ENCODE measurements at regions not wholly inside any gene's neighbourhood (a gene's known extent, or its start where the extent isn't known, plus 50 kb on each side); places are given as distances from the start of the nearest gene placed in this dataset.
A peak's percentile ranks its signal among the peaks of the same experiment; 100 is the strongest.

DNA sequence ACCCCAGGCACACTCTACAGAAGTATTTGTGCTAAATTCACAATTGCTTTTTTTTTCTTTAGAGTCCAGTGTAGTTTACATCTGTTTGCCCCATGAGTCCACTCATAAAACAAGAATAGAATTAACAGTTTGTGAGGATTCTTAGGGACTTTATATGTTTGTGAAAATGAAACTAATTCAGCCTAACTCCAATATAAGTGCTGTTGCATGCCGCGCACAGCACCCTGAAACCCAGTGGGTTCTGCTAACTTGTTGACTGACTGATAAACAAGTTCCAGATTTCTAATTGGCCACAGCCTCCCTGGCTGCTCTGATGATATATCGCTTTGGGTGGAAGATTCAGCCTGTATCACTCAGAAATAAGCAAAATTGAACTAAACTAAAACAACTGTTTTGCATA, 561.4 kb downstream of the PKHD1 start:
- Histone ChIP-seq H3K36me3 (replicated peaks; ENCODE audit: control insufficient read depth, insufficient read depth, low read length) (no peaks in the 10 kb centered on the region), H3K4me3 (ENCODE audit: insufficient read depth, low read depth, low read length) (no peak overlapping the region), H3K27me3 (ENCODE audit: control insufficient read depth, insufficient read depth, low read length) (no peaks in the 10 kb centered on the region)
- no peak for DNase-seq

DNA sequence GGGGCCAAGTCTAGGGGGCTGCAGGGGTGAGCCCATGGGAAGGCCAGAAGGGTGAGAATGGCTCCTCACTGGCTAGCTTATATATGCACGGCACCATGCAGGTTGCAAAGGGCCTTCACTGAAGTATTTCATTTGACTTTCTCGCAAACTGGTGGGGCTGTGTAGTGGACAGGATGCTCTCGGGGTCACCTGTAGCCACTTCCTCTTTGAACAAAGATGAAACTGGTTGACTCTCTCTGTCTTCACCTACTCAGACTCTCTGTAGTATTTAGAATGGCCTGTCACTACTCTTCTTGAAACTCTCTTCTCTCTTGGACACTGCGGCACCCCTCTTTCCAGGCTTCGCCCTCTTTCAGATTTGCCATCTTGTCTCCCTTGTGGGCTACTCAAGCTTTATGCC, 560.5 kb downstream of the PKHD1 start:
- Histone ChIP-seq H3K36me3 (replicated peaks; ENCODE audit: control insufficient read depth, insufficient read depth, low read length) (no peaks in the 10 kb centered on the region), H3K27me3 (ENCODE audit: control insufficient read depth, insufficient read depth, low read length) (no peaks in the 10 kb centered on the region), H3K4me3 (ENCODE audit: insufficient read depth, low read depth, low read length) (no peak overlapping the region)
- DNase-seq: no peak

DNA sequence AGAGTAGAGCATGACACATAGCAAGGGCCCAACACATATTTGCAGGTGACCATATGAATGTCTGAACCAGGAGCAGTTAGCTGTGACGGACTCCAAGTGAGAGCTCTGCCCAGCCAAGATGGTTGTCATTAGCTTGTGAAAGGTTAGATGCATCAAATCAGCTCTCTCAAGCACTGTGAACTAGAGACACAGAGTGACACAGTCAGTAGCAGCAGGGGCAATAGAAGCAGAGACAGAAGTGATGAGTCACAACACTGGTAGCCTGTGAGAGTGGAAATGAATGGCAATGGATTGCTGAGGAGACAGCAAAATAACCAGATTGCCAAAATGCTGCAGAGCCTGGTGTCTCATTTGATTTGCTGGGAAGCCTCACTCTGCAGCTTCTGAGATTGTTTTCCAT, 558.9 kb downstream of the PKHD1 start:
- H3K36me3 ChIP-seq (replicated peaks; ENCODE audit: control insufficient read depth, insufficient read depth, low read length): no peaks in the 10 kb centered on the region
- H3K4me3 ChIP-seq (ENCODE audit: insufficient read depth, low read depth, low read length): no peak overlapping the region
- no peak for DNase-seq
- no peaks in the 10 kb centered on the region for H3K27me3 ChIP-seq (ENCODE audit: control insufficient read depth, insufficient read depth, low read length)

DNA sequence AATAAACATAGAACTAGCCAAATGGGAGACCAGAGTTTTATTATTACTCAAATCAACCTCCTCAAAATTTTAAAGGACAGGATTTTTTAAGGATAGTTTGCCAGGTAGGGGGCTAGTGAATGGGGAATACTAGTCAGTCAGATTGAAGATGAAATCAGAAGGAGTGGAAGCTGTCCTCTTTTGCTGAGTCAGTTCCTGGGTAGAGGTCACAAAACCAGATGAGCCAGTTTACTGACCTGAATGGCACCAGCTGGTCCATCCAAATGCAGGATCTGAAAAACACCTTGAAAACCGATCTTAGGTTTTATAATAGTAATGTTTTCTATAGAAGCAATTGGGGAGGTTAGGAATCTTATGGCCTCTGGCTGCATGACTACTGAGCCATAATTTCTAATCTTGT, 558.2 kb downstream of the PKHD1 start:
- no peak for DNase-seq
- Histone ChIP-seq H3K4me3 (ENCODE audit: insufficient read depth, low read depth, low read length) (no peak overlapping the region), H3K36me3 (replicated peaks; ENCODE audit: control insufficient read depth, insufficient read depth, low read length) (no peaks in the 10 kb centered on the region), H3K27me3 (ENCODE audit: control insufficient read depth, insufficient read depth, low read length) (no peaks in the 10 kb centered on the region)

DNA sequence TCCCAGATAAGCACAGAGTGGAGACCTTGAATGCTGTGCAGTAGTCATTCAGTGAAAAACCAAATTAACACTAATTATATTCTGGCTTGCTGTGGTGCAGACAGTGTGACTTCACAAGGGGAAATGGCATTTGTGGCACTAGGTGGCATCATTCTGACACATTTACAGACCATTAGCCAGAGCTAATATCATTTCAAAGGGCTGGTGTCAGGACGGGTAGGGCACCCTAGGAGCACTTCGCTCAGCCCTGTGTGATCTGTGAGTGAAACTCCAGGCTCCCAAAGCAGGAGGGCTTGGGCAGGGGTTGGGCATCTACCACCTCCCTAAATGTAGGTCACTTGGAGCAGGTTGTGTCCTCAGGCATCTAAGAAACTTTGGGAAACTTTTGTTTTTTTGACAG, 555.8 kb downstream of the PKHD1 start:
- no peak for DNase-seq

DNA sequence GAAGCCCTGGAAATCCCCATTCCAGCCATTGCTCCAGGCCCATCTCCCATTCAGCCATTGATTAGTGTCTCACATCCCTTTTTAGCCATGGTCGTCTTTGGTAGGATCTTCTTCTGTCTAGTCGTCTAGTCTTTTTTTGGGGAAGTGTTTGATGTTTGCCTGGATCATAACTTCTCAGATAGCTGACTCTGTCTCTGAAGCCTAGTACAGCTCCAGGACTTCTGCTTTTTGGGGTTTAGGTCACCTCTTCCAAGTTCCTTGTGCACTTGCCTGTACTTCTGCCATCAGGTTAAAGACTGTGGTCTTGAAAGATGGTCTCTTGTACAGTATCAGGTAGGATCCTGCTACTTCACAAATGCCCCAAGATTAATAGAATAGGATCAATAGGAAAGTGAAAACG, 553.5 kb downstream of the PKHD1 start:
- H3K36me3 ChIP-seq (replicated peaks; ENCODE audit: control insufficient read depth, insufficient read depth, low read length): no peaks in the 10 kb centered on the region
- no peak overlapping the region for H3K4me3 ChIP-seq (ENCODE audit: insufficient read depth, low read depth, low read length)
- no peak for DNase-seq
- H3K27me3 ChIP-seq (ENCODE audit: control insufficient read depth, insufficient read depth, low read length): no peaks in the 10 kb centered on the region

More for the DNA sequence above, 555.8 kb downstream of the PKHD1 start:
- Histone ChIP-seq H3K36me3 (replicated peaks; ENCODE audit: control insufficient read depth, insufficient read depth, low read length) (no peaks in the 10 kb centered on the region), H3K27me3 (ENCODE audit: control insufficient read depth, insufficient read depth, low read length) (no peaks in the 10 kb centered on the region), H3K4me3 (ENCODE audit: insufficient read depth, low read depth, low read length) (no peak overlapping the region)

DNA sequence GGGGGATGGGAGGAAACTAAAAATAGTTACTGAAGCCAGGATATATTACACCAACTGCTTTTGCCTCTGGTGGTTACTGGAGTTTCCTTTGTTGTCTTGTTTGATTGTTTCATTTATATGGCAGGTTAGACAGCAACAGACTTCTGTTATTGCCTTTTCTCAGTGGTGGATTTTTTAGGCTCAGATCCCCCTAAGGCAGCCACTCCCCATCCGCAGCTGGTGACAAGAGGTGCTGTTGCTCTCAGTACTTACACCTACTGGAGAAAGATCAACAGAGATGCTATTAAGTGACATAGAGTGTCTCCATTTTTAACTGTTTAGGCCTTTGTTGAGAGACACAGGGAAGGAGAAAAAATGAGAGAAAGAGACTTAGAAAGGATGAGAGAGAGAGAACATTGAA, 552.1 kb downstream of the PKHD1 start:
- no peak for DNase-seq
- Histone ChIP-seq H3K27me3 (ENCODE audit: control insufficient read depth, insufficient read depth, low read length) (no peaks in the 10 kb centered on the region), H3K36me3 (replicated peaks; ENCODE audit: control insufficient read depth, insufficient read depth, low read length) (no peaks in the 10 kb centered on the region), H3K4me3 (ENCODE audit: insufficient read depth, low read depth, low read length) (no peak overlapping the region)

DNA sequence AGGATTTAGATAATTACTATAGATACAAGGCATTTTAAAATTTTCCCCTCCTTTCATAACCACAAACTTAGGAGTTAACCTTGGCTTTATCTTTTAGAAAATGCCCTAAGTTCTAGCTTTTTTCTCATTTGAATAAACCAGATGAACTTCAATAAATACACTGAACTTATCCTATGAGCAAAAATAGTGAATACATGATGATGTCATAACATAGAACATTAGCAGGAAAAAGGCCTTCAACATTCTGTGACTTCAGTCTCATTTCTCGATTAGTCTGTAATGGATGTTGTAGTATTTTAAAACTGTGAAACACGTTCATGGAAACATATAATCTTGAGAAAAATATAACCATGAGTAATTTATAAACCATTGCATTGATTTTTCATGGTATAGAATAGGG, 550.7 kb downstream of the PKHD1 start:
- Histone ChIP-seq H3K36me3 (replicated peaks; ENCODE audit: control insufficient read depth, insufficient read depth, low read length) (no peaks in the 10 kb centered on the region), H3K27me3 (ENCODE audit: control insufficient read depth, insufficient read depth, low read length) (no peaks in the 10 kb centered on the region), H3K4me3 (ENCODE audit: insufficient read depth, low read depth, low read length) (no peak overlapping the region)
- no peak for DNase-seq

DNA sequence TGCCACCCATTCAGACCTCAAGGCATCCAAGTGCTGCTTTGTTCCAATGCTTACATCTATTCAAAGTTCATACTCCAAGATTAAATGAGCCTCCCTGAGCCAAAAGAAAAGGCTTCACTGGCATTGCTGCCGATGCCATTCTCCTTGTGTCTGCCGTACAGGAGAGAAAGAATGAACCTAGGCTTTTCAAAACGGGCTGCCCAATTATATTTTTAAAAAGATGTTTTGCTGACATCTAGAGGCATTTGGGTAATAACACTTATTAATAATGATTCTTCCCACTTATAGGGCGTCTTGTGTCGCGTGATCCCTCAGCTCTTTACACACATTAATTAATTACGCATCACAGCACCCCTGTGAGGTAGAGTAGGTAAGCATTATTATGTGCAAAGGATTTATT, 545.6 kb downstream of the PKHD1 start:
- H3K27me3 ChIP-seq (ENCODE audit: control insufficient read depth, insufficient read depth, low read length): no peaks in the 10 kb centered on the region
- DNase-seq: no peak

DNA sequence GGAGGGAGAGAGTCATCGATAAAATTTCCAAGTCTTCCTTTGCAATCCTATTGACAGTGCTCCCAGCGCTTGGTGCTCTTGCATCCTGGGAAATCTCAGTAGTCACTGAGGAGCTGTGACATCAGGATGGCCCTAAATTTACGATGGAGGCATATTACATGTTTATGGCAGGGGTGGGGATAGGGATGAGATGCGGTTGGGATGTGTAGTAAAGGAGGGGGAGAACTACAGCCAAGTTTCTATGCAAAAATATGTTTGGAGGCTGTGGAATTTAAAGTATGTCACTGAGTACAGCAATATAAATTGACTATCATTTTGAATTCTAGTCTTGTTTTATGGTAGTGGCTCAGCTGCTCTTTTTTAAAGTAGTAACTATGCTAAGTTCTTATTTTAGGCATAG, 544.9 kb downstream of the PKHD1 start:
- Histone ChIP-seq H3K27me3 (ENCODE audit: control insufficient read depth, insufficient read depth, low read length) (no peaks in the 10 kb centered on the region), H3K36me3 (replicated peaks; ENCODE audit: control insufficient read depth, insufficient read depth, low read length) (no peaks in the 10 kb centered on the region), H3K4me3 (ENCODE audit: insufficient read depth, low read depth, low read length) (no peak overlapping the region)
- DNase-seq: no peak

More for the DNA sequence above, 545.6 kb downstream of the PKHD1 start:
- no peak overlapping the region for H3K4me3 ChIP-seq (ENCODE audit: insufficient read depth, low read depth, low read length)
- H3K36me3 ChIP-seq (replicated peaks; ENCODE audit: control insufficient read depth, insufficient read depth, low read length): no peaks in the 10 kb centered on the region

DNA sequence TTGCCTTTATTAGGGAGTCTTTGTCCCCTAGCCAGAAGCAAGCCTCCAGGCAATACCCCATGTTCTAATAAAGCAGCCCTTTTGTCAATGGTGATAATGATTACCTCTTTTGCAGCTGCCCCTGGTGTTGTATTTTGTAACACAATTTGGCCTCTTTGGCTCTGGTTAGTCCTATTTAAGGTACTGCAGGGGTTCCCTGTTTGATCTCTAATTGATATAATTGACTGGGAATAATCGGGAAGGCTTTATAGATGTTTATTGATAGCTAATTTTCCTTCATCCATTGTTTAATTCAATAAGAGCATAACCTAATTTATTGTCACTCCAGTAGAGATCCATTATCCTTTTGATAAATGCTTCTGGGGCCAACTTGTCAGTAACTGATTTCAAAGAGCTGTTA, 537.2 kb downstream of the PKHD1 start:
- no peak overlapping the region for H3K4me3 ChIP-seq (ENCODE audit: insufficient read depth, low read depth, low read length)
- no peaks in the 10 kb centered on the region for H3K27me3 ChIP-seq (ENCODE audit: control insufficient read depth, insufficient read depth, low read length)
- no peak for DNase-seq
- no peaks in the 10 kb centered on the region for H3K36me3 ChIP-seq (replicated peaks; ENCODE audit: control insufficient read depth, insufficient read depth, low read length)

DNA sequence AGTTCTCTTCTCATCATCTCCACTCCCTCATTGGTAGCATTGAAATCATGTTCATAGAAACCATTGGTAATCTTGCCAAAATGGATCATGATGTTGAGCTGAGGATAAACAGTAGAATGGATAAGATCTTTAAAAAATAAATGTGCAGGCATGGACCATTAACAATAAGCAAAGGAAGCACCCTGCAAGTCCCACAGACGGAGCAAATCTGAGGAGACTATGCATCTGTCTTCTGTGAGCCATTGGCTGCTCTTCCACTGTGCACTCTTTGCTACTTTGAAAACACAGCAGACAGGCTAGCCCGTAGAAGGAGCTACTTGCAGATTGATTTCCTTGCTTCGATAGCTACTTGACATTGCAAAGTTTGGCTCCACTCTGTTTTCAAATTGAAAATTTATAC, 535.0 kb downstream of the PKHD1 start:
- Histone ChIP-seq H3K36me3 (replicated peaks; ENCODE audit: control insufficient read depth, insufficient read depth, low read length) (no peaks in the 10 kb centered on the region), H3K4me3 (ENCODE audit: insufficient read depth, low read depth, low read length) (no peak overlapping the region), H3K27me3 (ENCODE audit: control insufficient read depth, insufficient read depth, low read length) (no peaks in the 10 kb centered on the region)
- DNase-seq: no peak

DNA sequence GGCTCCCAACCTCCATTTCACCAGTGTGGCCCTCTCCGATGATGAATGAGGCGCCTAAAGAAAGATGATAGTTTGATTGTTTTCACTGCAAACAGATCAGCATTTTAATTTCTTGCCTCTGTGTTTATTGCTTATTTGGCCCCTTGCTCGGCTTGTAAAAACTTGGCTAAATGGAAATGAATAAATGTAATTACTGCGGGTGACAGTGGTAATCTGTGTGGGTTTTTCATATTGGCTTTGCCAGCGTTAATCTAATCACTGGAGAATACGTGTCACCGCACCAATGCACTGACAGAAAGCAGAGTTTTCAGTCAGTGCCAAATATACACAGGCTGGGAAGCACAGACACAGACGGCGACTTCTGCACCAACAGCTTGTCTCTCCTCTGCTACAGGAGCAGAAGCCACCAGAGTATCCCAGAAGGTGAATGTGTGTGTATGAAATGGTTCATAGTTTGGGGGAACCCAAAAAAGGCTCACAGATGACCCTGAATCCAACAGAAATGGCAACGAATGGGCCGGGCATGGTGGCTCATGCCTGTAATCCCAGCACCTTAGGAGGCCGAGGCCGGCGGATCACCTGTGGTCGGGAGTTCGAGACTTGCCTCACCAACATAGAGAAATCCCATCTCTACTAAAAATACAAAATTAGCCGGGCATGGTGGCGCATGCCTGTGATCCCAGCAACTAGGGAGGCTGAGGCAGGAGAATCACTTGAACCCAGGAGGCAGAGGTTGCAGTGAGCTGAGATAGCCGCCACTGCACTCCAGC, 534.0 kb downstream of the PKHD1 start:
- Histone ChIP-seq H3K4me3 (ENCODE audit: insufficient read depth, low read depth, low read length) (no peak overlapping the region), H3K27me3 (ENCODE audit: control insufficient read depth, insufficient read depth, low read length) (no peaks in the 10 kb centered on the region), H3K36me3 (replicated peaks; ENCODE audit: control insufficient read depth, insufficient read depth, low read length) (no peaks in the 10 kb centered on the region)
- no peak for DNase-seq

DNA sequence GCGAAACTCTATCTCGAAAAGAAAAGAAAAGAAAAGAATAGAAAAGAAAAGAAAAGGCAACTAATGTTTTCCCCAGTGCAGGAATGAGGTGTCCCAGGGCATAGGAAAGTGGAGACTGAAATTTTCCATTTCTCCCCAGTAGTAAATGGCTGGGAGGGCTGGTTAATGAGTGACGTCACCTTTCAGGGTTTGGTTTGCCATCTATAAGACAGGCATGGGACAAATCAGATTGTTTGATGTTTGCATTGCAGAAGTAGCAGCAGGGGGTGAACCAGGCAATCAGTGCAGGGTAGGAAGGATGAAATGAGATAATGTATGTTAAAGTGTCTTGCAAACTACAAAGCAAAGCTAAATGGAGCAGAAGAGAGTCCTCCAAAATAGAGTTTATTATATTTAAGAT, 533.4 kb downstream of the PKHD1 start:
- H3K36me3 ChIP-seq (replicated peaks; ENCODE audit: control insufficient read depth, insufficient read depth, low read length): no peaks in the 10 kb centered on the region
- no peak overlapping the region for H3K4me3 ChIP-seq (ENCODE audit: insufficient read depth, low read depth, low read length)
- no peaks in the 10 kb centered on the region for H3K27me3 ChIP-seq (ENCODE audit: control insufficient read depth, insufficient read depth, low read length)
- DNase-seq: no peak

DNA sequence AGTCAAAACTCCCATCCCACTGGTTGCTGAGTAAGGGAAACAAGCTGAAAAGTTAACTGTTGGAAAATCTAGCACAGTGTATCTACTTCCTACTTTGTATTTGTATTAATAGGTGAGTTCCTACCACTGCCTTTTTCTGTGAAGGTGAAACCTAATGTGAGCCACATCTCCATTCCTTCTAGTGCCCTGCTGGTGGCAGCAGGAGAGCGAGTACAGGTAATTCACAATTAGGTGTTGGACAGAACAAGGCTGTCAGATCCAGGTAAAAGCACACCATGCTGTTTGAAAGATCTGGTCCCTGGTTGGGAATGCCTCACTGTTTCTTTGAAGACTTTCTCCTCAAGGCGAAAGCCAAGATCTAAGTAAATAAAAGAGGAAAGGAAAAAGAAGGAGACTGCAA, 528.4 kb downstream of the PKHD1 start:
- DNase-seq: peak; percentile 8
- Histone ChIP-seq H3K36me3 (replicated peaks; ENCODE audit: control insufficient read depth, insufficient read depth, low read length) (no peaks in the 10 kb centered on the region), H3K4me3 (ENCODE audit: insufficient read depth, low read depth, low read length) (no peak overlapping the region), H3K27me3 (ENCODE audit: control insufficient read depth, insufficient read depth, low read length) (no peaks in the 10 kb centered on the region)

DNA sequence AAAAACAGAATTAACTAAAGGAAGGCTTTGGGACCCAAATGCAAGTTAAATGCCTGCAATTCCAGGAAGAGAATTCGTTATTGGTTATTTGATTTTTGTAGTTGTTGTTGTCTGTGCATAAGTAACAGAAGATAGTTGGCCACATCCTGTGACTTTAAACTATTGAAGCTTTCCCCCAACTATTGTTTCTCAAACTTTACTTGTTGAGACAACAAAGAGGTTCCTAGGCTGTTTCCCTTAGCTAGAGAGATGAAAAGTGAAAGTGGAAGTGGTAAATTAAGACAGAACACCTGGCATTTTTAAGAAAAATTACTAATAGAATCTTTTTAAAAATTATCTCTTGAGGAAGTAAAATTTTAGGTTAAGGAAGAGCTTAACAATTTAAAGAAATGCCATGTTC, 525.2 kb downstream of the PKHD1 start:
- H3K36me3 ChIP-seq (replicated peaks; ENCODE audit: control insufficient read depth, insufficient read depth, low read length): no peaks in the 10 kb centered on the region
- no peak overlapping the region for H3K4me3 ChIP-seq (ENCODE audit: insufficient read depth, low read depth, low read length)
- no peaks in the 10 kb centered on the region for H3K27me3 ChIP-seq (ENCODE audit: control insufficient read depth, insufficient read depth, low read length)
- DNase-seq: no peak
